ENCODE measurements at regions not wholly inside any gene's neighbourhood (a gene's known extent, or its start where the extent isn't known, plus 50 kb on each side); places are given as distances from the start of the nearest gene placed in this dataset.

DNA sequence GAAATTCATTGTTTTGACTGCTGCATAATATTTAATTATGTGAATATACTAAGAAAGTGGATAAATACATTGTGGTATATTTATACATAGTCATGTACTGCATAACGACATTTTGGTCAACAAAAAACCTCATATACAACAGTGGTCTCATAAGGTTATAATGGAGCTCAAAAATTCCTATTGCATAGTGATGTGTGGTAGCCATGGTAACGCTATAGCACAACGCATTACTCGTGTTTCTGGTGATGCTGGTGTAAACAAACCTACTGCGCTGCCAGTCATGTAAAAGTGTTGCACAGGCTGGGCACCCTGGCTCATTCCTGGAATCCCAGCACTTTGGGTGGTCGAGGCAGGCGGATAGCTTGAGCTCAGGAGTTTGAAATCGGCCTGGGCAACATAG lies 52.6 kb upstream of the NHLH2 start:
- DNase-seq (ENCODE audit: low read depth in 4 of 4, low spot score in 3 of 4), result no peak

DNA sequence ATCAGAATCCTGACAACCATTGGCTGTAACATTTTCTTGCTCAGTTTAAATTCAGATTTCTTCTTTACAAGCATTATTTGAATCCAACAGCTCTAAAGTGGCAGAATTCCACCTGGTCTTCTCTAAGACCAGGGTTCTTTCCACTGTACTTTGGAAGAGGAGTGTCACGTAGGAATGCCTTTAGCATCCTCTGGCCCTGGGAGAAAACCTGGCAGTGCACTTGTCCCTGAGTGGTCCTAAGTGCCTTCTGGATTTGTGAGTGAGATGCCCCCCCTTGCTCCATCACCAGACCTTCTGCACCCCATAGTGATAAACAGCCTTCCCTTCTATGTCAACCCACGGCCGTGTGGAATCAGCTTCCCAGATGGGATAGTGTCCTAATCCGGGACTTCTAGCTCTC lies 57.1 kb upstream of the NHLH2 start:
- no peak for DNase-seq (ENCODE audit: low read depth in 4 of 4, low spot score in 3 of 4)

- DNase-seq (ENCODE audit: low read depth in 4 of 4, low spot score in 3 of 4), result no peak
These were observed 59.9 kb upstream of the NHLH2 start for GRCh38 chr1:115900856-115901255.

DNA sequence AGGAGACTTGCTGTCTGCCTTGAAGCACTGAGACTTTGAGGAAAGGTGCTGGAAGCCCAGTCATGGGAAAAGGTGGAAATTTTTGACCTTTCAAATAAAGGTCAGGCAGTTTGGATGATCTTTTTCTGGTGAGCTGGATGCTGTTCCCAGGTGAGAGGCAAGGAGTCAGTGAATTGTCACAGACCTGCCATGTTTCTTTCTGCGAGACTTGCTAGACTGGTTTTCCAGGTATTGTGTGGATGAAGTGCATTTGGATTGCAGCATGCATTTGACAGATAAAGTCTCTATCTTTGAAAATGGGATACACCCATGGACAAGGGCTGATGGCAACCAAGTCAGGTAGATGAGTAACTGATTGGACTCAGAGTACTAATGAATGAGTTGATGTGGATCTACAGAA lies 65.7 kb upstream of the NHLH2 start:
- DNase-seq (ENCODE audit: low read depth in 4 of 4, low spot score in 3 of 4), result peak in 1 of 4 donors; percentile 4

GRCh38 chr1:115907092-115907491 lies 66.2 kb upstream of the NHLH2 start:
- no peak for DNase-seq (ENCODE audit: low read depth in 4 of 4, low spot score in 3 of 4)

DNA sequence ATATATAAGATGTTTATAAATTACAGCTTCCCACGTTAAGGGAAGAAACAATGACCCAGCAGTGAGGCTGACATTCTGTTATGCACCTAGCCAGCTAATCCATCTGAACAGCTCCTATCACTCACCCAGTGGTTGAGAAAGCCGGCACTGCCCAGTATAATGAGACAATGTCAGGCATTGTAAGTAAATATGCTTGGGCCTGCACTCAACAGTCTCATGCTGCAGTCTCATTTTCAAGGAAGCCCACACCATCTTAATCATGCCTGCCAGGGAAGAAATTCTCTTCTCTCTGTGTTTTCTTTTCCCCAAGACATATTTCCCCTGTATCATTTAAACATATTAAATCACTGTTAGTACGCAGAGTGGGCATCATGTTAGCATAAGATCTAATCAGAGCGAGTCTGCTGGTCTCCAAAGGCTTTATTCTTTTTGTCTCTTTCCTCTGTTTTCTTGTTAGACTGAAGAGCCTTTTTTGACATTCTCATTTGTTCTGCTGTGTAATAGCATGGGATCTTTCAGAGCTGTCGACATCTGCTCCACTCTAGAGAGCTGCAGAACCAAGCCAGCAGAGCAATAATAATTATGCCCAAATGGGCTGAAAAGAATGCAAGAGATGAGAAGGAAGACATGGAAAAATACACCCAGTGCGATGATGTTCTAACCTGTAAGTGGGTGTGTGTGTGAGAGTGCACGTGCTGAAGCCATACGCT lies 67.6 kb upstream of the SLC22A15 start:
- DNase-seq (ENCODE audit: low read depth in 4 of 4, low spot score in 3 of 4), result no peak

GRCh38 chr1:115910231-115910630 lies 66.1 kb upstream of the SLC22A15 start:
- no peak for DNase-seq (ENCODE audit: low read depth in 4 of 4, low spot score in 3 of 4)

GRCh38 chr1:115911294-115911693 lies 65.0 kb upstream of the SLC22A15 start:
- peak in 2 of 4 donors; percentile 20 to 29 for DNase-seq (ENCODE audit: low read depth in 4 of 4, low spot score in 3 of 4)

- no peak for DNase-seq (ENCODE audit: low read depth in 4 of 4, low spot score in 3 of 4)
These were observed 64.2 kb upstream of the SLC22A15 start for GRCh38 chr1:115912116-115912515.

DNA sequence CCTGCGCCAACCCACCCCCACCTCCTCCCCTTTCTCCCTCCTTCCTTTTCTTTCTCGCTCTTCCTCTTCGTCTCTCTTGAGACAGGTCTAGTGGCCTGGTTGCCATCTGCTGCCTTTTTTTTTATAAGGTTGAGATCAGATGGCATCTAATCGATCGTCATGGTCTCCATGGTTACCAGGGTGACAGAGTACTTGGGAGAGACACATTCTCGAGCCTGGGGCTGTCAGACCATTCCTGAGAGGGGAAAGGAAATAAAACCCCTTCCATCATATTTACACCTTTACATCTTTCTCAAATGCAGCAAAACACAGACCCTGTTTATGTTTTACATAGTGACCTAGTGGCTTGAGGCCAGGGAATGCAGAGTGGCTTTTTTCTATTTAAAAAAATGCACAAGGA lies 53.5 kb upstream of the SLC22A15 start:
- no peak for DNase-seq (ENCODE audit: low read depth in 4 of 4, low spot score in 3 of 4)

DNA sequence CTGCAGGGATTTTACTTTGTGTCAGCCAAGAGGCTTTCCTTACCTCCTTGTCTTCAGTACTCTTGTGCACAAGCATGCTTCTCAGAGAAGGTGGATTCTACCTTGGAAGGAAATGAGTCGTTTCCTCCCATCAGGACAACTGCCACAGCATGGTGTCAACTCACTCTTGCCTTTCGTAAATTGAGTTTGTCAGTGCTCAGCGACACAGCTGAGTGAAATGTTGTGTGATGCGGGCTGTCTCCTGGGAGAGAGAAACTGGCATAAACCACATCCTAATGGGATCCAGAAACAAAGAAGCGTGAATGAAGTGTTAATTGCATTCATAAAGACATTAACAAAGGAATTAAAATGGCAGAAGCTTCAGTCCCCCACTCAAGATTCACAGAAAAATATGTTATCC lies 51.5 kb upstream of the SLC22A15 start:
- no peak for DNase-seq (ENCODE audit: low read depth in 4 of 4, low spot score in 3 of 4)

GRCh38 chr1:115925467-115925866 lies 50.8 kb upstream of the SLC22A15 start:
- no peak for DNase-seq (ENCODE audit: low read depth in 4 of 4, low spot score in 3 of 4)
